H9 (cell line): ENCODE measurements at regions not wholly inside any gene's neighbourhood (a gene's known extent, or its start where the extent isn't known, plus 50 kb on each side); places are given as distances from the start of the nearest gene placed in this dataset.
A peak's percentile ranks its signal among the peaks of the same experiment; 100 is the strongest.

ENCODE experiments used
- DNase-seq: peaks from one replicate; pipeline ENCODE4 v3.0.0-alpha.2; 2017
- H2AFZ ChIP-seq: one replicate; pipeline ENCODE4 v1.6.1; 2013; ENCODE audit warnings: mild to moderate bottlenecking, low read length, control low read depth, moderate library complexity
- H2AK5ac ChIP-seq: 2 replicates; pipeline ENCODE4 v1.6.1; 2013; ENCODE audit warnings: low read length, control low read depth, mixed read lengths; ENCODE audit not compliant: insufficient read length
- H2BK120ac ChIP-seq: one replicate; pipeline ENCODE4 v1.6.1; 2013; ENCODE audit warnings: low read depth, mild to moderate bottlenecking, low read length, control low read depth, inconsistent platforms; ENCODE audit not compliant: poor library complexity, severe bottlenecking
- H2BK12ac ChIP-seq: 2 replicates; pipeline ENCODE4 v1.6.1; 2013; ENCODE audit warnings: low read length, control low read depth, mixed read lengths, low read depth; ENCODE audit not compliant: insufficient read length
- H2BK15ac ChIP-seq: 2 replicates; pipeline ENCODE4 v1.6.1; 2013; ENCODE audit warnings: low read depth, low read length, control low read depth
- H2BK20ac ChIP-seq: one replicate; pipeline ENCODE4 v1.6.1; 2013; ENCODE audit warnings: low read depth, mild to moderate bottlenecking, low read length, control low read depth, inconsistent platforms; ENCODE audit not compliant: poor library complexity, severe bottlenecking
- H2BK5ac ChIP-seq: 2 replicates; pipeline ENCODE4 v1.6.1; 2013; ENCODE audit warnings: low read length, control low read depth, mixed read lengths; ENCODE audit not compliant: insufficient read length
- H3K14ac ChIP-seq: 2 replicates; pipeline ENCODE4 v1.6.1; 2013; ENCODE audit warnings: low read length, control low read depth; ENCODE audit not compliant: insufficient read depth
- H3K18ac ChIP-seq: 2 replicates; pipeline ENCODE4 v1.6.1; 2013; ENCODE audit warnings: low read depth, mild to moderate bottlenecking, mixed read lengths, low read length, control low read depth; ENCODE audit not compliant: insufficient read length
- H3K23ac ChIP-seq: 2 replicates; pipeline ENCODE4 v1.6.1; 2013; ENCODE audit warnings: low read length, control low read depth, mixed read lengths, low read depth; ENCODE audit not compliant: insufficient read length
- H3K23me2 ChIP-seq: 2 replicates; pipeline ENCODE4 v1.6.1; 2013; ENCODE audit warnings: low read depth, mild to moderate bottlenecking, mixed read lengths, low read length, control low read depth; ENCODE audit not compliant: insufficient read length, poor library complexity, severe bottlenecking
- H3K27ac ChIP-seq: 2 replicates; pipeline ENCODE4 v1.5.1; 2013; ENCODE audit warnings: low read length, control low read depth, mixed read lengths, low read depth; ENCODE audit not compliant: insufficient read length
- H3K27me3 ChIP-seq: 2 replicates; pipeline ENCODE4 v1.6.1; 2013; ENCODE audit warnings: low read length, control low read depth, inconsistent platforms; ENCODE audit not compliant: insufficient read depth
- H3K4ac ChIP-seq: 2 replicates; pipeline ENCODE4 v1.6.1; 2013; ENCODE audit warnings: low read depth, mild to moderate bottlenecking, control low read depth, inconsistent platforms, low read length, moderate library complexity
- H3K4me1 ChIP-seq: 2 replicates; pipeline ENCODE4 v1.6.1; 2013; ENCODE audit warnings: low read length, control low read depth, inconsistent platforms; ENCODE audit not compliant: insufficient read depth
- H3K4me2 ChIP-seq: 2 replicates; pipeline ENCODE4 v1.6.1; 2013; ENCODE audit warnings: low read length, control low read depth, mixed read lengths; ENCODE audit not compliant: insufficient read length, insufficient read depth
- H3K56ac ChIP-seq: 2 replicates; pipeline ENCODE4 v1.6.1; 2013; ENCODE audit warnings: low read depth, mild to moderate bottlenecking, mixed read lengths, low read length, control low read depth; ENCODE audit not compliant: insufficient read length
- H3K79me1 ChIP-seq: 2 replicates; pipeline ENCODE4 v1.6.1; 2013; ENCODE audit warnings: low read depth, mild to moderate bottlenecking, moderate library complexity, low read length, control low read depth, inconsistent platforms; ENCODE audit not compliant: insufficient read depth, poor library complexity, severe bottlenecking
- H3K79me2 ChIP-seq: 2 replicates; pipeline ENCODE4 v1.6.1; 2013; ENCODE audit warnings: low read length, control low read depth, inconsistent platforms; ENCODE audit not compliant: insufficient read depth
- H3K9ac ChIP-seq: 2 replicates; pipeline ENCODE4 v1.6.1; 2013; ENCODE audit warnings: low read length, control low read depth, mixed read lengths; ENCODE audit not compliant: insufficient read length; ENCODE audit errors: extremely low read depth
- H3K9me3 ChIP-seq: one replicate; pipeline ENCODE4 v1.6.1; 2013; ENCODE audit warnings: low read depth, low read length, inconsistent platforms; ENCODE audit not compliant: control insufficient read depth
- H3T11ph ChIP-seq: one replicate; pipeline ENCODE4 v1.6.1; 2013; ENCODE audit warnings: mild to moderate bottlenecking, low read length, control low read depth, inconsistent platforms
- H4K20me1 ChIP-seq: one replicate; pipeline ENCODE4 v1.6.1; 2013; ENCODE audit not compliant: control insufficient read depth, insufficient read length, insufficient read depth
- H4K5ac ChIP-seq: 2 replicates; pipeline ENCODE4 v1.6.1; 2013; ENCODE audit warnings: low read depth, mild to moderate bottlenecking, mixed read lengths, low read length, control low read depth; ENCODE audit not compliant: insufficient read length
- H4K8ac ChIP-seq: replicated peaks from 2 replicates; pipeline ENCODE4 v1.6.1; 2013; ENCODE audit warnings: low read length, control low read depth, mixed read lengths, low read depth; ENCODE audit not compliant: insufficient read length
- H4K91ac ChIP-seq: 2 replicates; pipeline ENCODE4 v1.6.1; 2013; ENCODE audit warnings: low read depth, mild to moderate bottlenecking, moderate library complexity, mixed read lengths, low read length, control low read depth; ENCODE audit not compliant: insufficient read length
- H3K27ac Mint-ChIP-seq, 3 experiments: 2 replicates in 2 of 3; 3 replicates in 1 of 3; pipeline ENCODE4 v1.8.0; 2020 to 2021; ENCODE audit warnings: mixed read lengths in 3 of 3, mild to moderate bottlenecking in 1 of 3, moderate library complexity in 1 of 3
- H3K27me3 Mint-ChIP-seq: 2 replicates; pipeline ENCODE4 v1.8.0; 2021; ENCODE audit warnings: low read depth, mild to moderate bottlenecking, moderate library complexity, mixed read lengths
- H3K36me3 Mint-ChIP-seq, 3 experiments: 2 replicates in 2 of 3; 3 replicates in 1 of 3; pipeline ENCODE4 v1.8.0; 2020 to 2021; ENCODE audit warnings: low read depth in 3 of 3, mixed read lengths in 3 of 3; ENCODE audit not compliant: insufficient read depth in 1 of 3
- H3K4me1 Mint-ChIP-seq, 2 experiments: 2 replicates each; pipeline ENCODE4 v1.8.0; 2020; ENCODE audit warnings: mixed read lengths in 2 of 2
- H3K4me3 Mint-ChIP-seq, 2 experiments: 2 replicates in 1 of 2; 3 replicates in 1 of 2; pipeline ENCODE4 v1.8.0; 2020 to 2021; ENCODE audit warnings: mild to moderate bottlenecking in 2 of 2, mixed read lengths in 2 of 2, moderate library complexity in 1 of 2
- H3K9me3 Mint-ChIP-seq, 2 experiments: 2 replicates in 1 of 2; 3 replicates in 1 of 2; pipeline ENCODE4 v1.8.0; 2020; ENCODE audit warnings: mild to moderate bottlenecking in 2 of 2, mixed read lengths in 2 of 2, moderate library complexity in 1 of 2
- WGBS: extraction: QIAGEN DNeasy Blood & Tissue Kit; methylation state at CpG from one replicate; pipeline ENCODE4 v1.1.7; 2013; ENCODE audit warnings: missing lambda C conversion rate, low lambda C conversion rate, mixed read lengths; ENCODE audit not compliant: insufficient read length; ENCODE audit errors: extremely low coverage; 5-methylcytosine and 5-hydroxymethylcytosine counted together
- TF ChIP-seq, protein P1 (sequence below): fragments of 200-600 bp; sonication (generic); conservative IDR thresholded peaks from 3 replicates; pipeline ENCODE4 v1.8.0; 2021; ENCODE audit warnings: antibody characterized with exemption, mild to moderate bottlenecking

DNA sequence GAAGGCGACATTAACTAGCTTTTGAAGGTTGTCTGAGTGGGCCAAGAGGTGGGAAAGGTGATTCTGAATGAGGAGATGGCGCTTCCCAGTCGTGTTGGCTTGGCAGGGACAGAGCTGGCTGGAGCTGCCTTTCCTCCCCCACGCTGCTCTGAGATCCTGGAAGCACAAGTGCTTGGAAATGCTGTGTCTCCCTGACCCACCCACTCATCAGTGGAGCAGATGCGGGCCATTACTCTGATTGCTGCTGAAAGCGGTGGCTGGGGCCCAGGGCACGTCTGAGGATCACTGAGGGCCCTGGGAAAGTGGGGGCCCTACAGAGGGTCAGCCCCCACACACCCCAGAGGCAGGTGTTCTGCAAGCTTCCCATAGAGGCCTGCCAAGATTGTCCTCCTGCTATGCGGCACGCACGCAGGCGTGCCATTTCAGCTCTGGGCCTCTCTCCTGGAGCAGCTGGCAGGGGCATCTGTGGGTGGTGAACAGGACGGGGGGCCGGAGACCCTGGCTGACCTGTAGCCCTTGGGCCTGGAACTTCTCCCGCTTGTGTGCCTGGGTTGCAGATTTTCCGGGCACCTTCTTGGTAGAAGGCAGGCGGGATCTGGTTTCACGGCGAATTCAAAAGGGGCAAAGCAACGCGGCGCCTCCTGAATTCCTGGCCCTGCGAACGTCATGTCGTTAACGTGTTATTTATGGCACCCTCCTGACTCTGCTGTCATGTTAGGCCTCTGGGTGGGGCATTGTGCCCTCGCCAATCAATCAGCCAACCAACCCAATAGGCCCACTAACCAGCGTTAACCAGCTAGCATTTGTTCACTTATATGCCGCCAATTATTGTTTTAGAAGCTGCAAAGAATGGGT lies 133.8 kb upstream of the TBX3 start:
- no peak overlapping the region for H3K27ac ChIP-seq
- H3K79me1 ChIP-seq, result no peaks in the 10 kb centered on the region
- TF ChIP-seq, protein P1, sequence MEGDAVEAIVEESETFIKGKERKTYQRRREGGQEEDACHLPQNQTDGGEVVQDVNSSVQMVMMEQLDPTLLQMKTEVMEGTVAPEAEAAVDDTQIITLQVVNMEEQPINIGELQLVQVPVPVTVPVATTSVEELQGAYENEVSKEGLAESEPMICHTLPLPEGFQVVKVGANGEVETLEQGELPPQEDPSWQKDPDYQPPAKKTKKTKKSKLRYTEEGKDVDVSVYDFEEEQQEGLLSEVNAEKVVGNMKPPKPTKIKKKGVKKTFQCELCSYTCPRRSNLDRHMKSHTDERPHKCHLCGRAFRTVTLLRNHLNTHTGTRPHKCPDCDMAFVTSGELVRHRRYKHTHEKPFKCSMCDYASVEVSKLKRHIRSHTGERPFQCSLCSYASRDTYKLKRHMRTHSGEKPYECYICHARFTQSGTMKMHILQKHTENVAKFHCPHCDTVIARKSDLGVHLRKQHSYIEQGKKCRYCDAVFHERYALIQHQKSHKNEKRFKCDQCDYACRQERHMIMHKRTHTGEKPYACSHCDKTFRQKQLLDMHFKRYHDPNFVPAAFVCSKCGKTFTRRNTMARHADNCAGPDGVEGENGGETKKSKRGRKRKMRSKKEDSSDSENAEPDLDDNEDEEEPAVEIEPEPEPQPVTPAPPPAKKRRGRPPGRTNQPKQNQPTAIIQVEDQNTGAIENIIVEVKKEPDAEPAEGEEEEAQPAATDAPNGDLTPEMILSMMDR, result no peak
- H2BK5ac ChIP-seq, result no peak overlapping the region
- peak overlapping the region; percentile 40 for H3K18ac ChIP-seq
- no peaks in the 10 kb centered on the region for H3K79me2 ChIP-seq
- H3K4ac ChIP-seq, result no peak overlapping the region
- no peak overlapping the region for H4K91ac ChIP-seq
- no peak overlapping the region for H2BK120ac ChIP-seq
- no peak overlapping the region for H2BK12ac ChIP-seq
- peaks cover 2% of the 10 kb centered on the region; the same call in 1 of the 2 replicates for H3K4me1 ChIP-seq
- no peak for DNase-seq
- H2AFZ ChIP-seq, result no peak overlapping the region
- no peak overlapping the region for H4K8ac ChIP-seq
- Mint-ChIP-seq H3K9me3 (0 out of 5 replicates have a peak, but pooled peaks cover 0 to 2% of the 10 kb centered on the region in 2 experiments), H3K4me3 (no peak overlapping the region), H3K4me1 (peaks cover 11 to 19% of the 10 kb centered on the region in 2 experiments), H3K27ac (peak overlapping the region in 2 of 3 experiments; percentile 29 to 49; a peak in 1 of 7 replicates), H3K27me3 (no peaks in the 10 kb centered on the region; the same call in none of the 2 replicates), H3K36me3 (no peaks in the 10 kb centered on the region)
- H4K20me1 ChIP-seq, result no peaks in the 10 kb centered on the region
- WGBS, result no CpG with 5 or more reads among the region's 28 CpGs
- no peaks in the 10 kb centered on the region for H3K9me3 ChIP-seq
- no peak overlapping the region for H3K9ac ChIP-seq
- no peak overlapping the region for H2BK15ac ChIP-seq
- no peak overlapping the region for H3K23ac ChIP-seq
- H2BK20ac ChIP-seq, result no peak overlapping the region
- H3K4me2 ChIP-seq, result no peak overlapping the region
- no peak overlapping the region for H3K14ac ChIP-seq
- no peak overlapping the region for H3T11ph ChIP-seq
- no peak overlapping the region for H3K56ac ChIP-seq
- no peaks in the 10 kb centered on the region for H3K23me2 ChIP-seq
- no peaks in the 10 kb centered on the region for H3K27me3 ChIP-seq
- H4K5ac ChIP-seq, result no peak overlapping the region
- no peak overlapping the region for H2AK5ac ChIP-seq
